GM18520 (cell line): ENCODE measurements at regions not wholly inside any gene's neighbourhood (a gene's known extent, or its start where the extent isn't known, plus 50 kb on each side); places are given as distances from the start of the nearest gene placed in this dataset.
"Not testable (repeated sequence)": the region's sequence is repeated elsewhere in the genome, so short reads cannot be mapped to it uniquely, and the experiment has no call there.

Source experiments
- ATAC-seq: cut with Tn5 transposase; IDR thresholded peaks from one replicate; pipeline ENCODE4 v1.9.1; 2021; ENCODE audit not compliant: unreplicated experiment

- no peak for ATAC-seq
These were observed 130.4 kb upstream of the GHITM start for GRCh38 chr10:84008878-84009277.

- no peak for ATAC-seq
These were observed 126.9 kb upstream of the GHITM start for GRCh38 chr10:84012431-84012830.

DNA sequence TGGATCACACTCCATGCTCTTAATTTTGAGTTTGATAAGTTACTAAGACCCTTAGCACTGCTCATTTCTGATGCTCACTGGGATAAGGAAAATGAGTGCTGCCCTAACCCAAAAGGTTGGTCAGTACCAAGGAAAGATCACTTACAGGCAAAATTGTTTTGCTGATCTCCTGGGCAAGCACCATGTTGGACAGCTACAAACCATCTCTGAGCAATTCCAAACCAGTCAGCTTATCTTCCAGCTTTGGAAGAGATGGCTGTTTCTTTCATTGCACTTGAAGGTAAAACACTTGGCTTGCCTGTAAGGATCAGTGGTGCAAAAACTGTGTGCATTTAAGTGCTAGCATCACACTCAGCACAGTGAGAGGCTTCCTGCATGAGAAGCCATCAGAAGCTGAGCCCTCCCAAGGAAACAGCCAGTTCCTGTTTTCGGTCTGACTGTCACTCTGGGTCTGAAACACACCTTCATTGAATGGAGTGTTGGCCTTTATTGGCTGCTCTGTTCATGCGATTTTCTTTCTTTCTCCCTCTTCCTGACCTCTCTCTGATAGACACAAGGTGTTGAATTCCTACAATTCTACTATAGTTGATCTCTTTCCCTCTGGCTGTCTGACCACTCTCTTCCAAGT lies 126.4 kb upstream of the GHITM start:
- peak; percentile 67 for ATAC-seq

DNA sequence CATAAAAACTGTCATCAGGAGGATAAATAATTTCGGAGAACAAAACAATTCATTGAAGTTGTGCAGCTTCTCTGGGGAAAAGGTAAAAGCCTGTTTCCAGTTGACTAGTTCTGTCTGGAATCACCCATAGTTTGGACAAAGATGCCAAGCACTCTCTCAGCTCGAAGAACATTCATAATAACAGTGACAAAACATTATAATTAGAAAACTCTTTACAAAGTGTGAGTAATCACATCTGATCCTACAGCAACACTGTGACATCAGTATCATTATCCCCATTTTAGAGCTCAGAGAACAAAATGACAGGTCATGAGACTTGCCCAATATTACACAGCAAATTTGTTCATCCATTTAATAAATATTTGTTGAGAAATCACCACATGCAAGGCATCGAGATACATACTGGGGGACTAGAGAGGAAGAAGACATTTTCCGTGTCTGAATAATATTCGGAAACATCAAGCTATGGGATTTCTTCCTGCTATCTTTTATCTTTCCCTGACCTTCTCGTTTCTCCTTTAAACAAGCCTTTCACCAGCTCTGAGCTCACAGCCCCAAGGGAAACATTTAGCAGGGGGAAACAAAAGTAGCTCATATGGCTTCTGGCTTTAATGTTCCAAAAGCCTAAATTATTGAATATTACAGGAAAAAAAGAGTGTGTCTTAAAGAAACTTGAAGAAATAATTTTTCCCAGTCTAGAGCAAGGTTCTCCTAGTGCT lies 123.3 kb upstream of the GHITM start:
- ATAC-seq: no peak

- no peak for ATAC-seq
These were observed 120.5 kb upstream of the GHITM start for GRCh38 chr10:84018826-84019225.

DNA sequence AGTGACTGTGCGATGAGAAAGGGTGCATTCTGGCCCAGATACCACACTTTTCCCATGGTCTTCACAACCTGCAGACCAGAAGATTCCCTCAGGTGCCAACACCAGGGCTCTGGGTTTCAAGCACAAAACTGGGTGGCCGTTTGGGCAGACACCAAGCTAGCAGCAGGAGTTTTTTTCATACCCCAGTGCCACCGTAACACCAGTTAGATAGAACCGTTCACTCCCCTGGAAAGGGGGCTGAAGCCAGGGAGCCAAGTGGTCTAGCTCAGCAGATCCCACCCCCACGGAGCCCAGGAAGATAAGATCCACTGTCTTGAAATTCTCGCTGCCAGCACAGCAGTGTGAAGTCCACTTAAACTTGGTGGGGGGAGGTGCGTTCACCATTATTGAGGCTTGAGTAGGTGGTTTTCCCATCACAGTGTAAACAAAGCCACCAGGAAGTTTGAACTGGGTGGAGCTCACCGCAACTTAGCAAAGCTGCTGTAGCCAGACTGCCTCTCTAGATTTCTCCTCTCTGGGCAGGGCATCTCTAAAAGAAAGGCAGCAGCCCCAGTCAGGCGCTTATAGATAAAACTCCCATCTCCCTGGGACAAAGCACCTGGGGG lies 119.4 kb upstream of the GHITM start:
- not testable (repeated sequence) for ATAC-seq

- ATAC-seq: no peak
These were observed 112.5 kb upstream of the GHITM start for GRCh38 chr10:84026821-84027257.

DNA sequence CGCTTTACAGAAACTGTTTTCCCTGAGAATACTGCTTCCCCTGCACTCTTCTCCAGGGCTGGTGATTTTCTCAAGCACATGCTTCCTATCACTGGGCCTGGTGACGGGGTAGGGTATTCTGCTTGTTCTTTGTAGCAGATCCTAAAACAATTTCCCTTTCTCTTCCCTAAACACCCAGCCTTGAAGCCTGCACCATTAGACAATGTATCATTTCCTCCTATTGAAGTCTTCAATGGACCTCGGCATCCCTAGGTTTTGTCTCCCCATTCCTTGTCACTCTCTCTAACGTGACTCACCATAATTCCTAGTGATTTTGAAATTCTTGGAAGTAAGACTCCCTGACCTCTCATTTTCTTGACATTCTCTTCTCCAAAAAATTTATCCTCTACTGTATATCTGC lies 109.5 kb upstream of the GHITM start:
- no peak for ATAC-seq

DNA sequence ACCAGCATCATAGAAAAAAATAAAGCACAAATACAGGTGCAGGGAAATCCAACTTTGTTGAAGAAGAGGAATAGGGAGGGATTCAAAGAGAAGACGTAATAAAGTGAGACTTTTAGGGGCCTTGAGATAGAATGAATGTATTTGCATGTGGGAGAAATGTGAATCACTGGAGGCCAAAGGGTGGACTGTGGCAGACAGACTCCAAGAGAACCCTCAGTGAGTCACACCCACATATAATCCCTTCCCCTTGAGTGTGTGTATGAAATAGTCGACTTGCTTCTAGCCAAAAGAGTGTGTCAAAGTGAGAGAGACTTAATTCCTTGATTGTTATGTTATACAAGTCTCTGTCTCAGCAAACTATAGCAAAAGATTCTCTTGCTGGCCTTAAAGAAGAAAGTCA lies 101.3 kb upstream of the GHITM start:
- ATAC-seq: no peak

- no peak for ATAC-seq
These were observed 99.4 kb upstream of the GHITM start for GRCh38 chr10:84039957-84040356.

DNA sequence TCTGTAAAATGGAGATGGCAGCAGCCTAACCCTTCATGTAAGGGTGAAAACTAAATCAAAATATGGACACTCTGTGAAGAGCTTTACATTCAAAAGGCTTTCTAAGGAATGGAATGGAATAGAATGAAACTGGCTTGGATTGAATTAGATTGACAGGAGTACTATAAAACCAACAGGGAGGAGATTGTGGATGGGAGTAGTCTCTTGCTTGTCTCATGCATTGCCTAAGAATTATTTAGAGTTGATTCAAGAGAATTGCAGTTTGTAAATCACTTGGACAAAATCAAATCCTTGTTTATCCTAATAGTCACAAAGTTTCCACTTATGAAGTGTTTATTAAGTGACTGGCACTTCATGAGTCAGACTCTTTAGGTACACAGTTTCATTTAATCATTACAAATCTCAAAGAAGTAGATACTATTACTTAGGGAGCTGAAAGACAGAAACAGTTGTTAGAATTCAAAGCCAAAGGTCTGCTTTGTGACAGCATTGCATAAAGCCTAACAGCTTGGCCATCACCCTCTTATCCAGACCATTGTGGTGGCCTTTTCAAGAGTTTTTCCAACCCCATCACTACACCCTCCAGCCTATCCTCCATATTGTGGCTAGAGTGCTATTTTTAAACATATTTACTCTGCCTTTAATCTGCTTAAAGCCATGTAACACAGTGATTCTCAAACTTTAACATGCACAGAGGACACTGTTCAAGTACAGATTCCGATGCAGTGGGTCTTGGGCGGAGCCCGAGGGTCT lies 91.9 kb upstream of the GHITM start:
- ATAC-seq: no peak

DNA sequence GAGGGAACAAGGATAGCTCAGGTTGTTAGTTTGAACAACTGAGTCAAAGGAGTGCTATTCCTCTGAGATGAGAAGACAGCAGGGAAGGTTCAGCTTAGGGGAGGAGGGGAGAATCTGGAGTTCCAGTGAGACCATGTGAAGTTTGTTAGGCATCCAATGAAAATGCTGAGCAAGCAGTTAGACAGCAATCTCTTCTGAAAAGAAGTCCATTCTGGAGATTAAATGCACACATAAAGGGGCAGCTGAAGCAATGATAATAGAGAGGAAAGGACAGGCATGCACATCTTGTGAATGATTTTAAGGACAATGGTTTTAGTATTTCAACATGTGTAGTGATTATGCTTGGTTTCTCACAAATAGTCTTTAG lies 89.7 kb upstream of the GHITM start:
- ATAC-seq: no peak

DNA sequence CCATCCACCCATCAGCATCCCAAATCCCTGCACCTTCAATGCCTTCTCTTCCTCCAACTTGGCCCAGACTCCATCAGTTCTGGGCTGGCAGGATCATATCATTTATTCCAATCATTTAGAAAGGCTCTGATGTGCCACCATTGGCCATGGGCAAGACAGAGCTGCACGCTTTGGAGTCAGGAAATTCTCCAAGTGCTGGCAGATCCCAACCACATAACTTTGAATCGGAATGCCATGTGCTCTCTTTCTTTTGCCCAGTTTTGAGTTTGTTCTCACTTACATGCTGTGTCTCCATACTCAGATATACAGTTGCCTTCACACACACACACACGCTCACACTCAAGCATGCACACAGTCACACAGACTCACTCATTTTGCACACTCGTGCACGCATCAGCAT lies 85.7 kb upstream of the GHITM start:
- ATAC-seq: no peak

DNA sequence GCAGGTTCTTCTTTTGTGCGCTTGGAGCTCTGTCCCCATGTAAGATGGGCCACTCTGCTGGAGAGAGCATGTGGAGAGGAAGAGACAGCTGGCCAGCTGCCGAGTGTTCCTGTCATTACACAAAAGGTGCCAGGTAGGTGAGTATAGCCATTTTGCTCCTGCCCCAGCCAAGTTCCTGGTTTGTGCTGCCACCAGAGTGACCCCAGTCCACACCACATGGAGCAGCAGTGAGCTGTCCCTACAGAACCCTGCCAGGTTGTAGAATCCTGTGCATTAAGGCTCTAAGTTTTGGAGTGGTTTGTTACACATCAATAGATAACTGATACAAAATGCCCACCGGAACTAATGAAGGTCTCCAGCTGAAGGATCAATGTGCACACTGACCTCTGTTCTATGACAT lies 84.6 kb upstream of the GHITM start:
- no peak for ATAC-seq

GRCh38 chr10:84059526-84059925 lies 79.8 kb upstream of the GHITM start:
- ATAC-seq: no peak

- no peak for ATAC-seq
These were observed 75.9 kb upstream of the GHITM start for GRCh38 chr10:84063440-84063839.

DNA sequence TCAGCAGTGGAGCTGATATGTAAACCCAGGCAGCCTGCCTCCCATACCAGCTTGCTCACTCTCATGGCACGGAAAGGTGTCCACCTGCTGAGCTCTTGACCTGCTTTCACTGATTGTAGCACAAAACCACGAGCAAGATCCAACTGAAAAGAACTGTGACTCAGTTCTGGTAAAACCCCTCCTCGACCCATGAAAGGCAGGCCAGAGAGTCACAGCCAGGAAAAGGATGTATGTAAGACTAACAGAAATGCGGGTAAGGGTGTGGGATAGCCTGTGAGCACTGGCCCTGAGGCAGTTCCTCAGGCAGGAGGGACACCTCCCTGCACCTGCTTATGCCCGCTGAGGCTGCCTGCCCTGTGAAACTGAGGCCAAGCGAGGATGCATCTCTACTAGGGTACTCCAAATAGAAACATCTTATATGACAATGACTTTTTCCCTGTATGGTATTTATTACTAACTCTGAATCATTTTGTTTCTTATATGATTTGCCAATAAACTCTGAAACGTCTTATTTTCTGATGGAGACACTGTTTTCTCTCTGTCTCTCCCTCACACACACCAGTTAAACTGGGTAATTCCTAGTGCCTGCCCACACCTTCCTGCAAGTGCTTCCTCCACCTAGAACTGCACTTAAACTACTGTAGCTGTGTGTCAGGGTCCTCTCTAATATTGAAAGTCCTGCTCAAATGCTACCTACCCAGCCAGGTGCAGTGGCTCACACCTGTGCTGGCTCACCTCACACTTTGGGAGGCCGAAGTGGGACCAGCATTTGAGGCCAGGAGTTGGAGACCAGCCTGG lies 73.3 kb upstream of the GHITM start:
- ATAC-seq: no peak

DNA sequence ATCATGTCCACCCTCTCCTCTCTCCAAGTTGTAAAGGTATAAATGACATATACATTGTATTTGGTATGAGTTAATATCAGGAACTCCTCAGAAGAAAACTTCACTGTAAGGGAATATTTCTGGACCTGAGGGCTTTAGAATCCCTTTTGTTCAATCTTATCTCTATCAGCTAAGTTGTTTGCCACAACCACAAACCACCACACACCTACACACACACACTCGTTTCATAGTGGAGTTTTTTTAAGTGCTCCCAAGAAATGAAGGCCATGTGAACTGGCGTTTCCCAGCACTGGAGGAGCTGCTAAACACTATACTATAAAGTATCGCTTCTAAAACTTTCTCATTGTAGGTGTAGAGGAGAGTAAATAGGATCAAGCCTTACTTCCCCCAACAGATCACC lies 64.8 kb upstream of the GHITM start:
- ATAC-seq: no peak

DNA sequence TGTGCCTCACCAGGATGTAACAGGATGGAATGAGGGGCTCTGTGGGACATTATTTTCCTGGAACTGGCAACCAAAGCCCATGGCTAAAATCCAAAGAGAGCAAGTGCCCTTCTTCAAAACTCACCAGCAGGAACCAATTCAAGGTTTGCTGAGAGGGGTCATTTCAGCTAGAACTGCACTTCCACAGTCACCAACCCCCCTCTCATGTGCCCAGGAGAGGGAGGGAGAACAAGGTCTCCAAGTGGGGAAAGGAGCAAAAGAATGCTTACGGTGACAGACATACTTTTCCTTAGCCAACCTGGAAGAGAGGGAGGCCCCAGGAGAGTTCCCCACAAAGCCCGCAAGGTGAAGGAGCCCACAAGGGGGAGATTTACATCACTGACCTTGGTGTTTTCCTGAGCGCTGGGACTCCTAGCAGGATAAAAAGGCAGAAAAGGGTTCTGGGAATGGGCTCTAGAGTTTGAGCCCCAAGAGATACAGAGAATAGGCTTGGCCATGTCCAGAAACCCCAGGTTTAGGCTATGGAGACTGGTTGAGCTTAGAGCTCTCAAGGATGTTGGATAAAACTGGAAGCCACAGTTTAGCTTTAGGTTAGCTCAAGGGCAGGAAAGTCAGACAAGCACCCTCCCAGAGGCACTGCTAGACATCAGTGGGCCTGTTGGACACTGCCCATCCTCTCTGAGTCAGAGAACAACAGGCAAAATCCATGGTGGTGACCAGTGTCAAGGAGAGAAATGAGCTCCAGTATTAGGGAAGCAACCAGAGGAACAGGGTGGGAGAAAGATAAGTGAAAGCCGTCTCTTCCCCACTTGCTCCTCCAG lies 63.9 kb upstream of the GHITM start:
- ATAC-seq: no peak

- ATAC-seq: no peak
These were observed 63.3 kb upstream of the GHITM start for GRCh38 chr10:84076047-84076388.
